ENCODE measurements at regions not wholly inside any gene's neighbourhood (a gene's known extent, or its start where the extent isn't known, plus 50 kb on each side); places are given as distances from the start of the nearest gene placed in this dataset.
A peak's percentile ranks its signal among the peaks of the same experiment; 100 is the strongest.

- Mint-ChIP-seq H3K27ac (no peak overlapping the region), H3K4me3 (no peak overlapping the region), H3K4me1 (no peaks in the 10 kb centered on the region), H3K36me3 (no peaks in the 10 kb centered on the region), H3K27me3 (no peaks in the 10 kb centered on the region), H3K9me3 (no peaks in the 10 kb centered on the region)
- DNase-seq: no peak
- CTCF ChIA-PET: no interaction called here
Measured at GRCh38 chr16:27703545-27703944, 153.6 kb downstream of the KATNIP start.

GRCh38 chr16:27704252-27704651 lies 154.3 kb downstream of the KATNIP start:
- Mint-ChIP-seq H3K4me1 (no peaks in the 10 kb centered on the region), H3K27me3 (no peaks in the 10 kb centered on the region), H3K9me3 (no peaks in the 10 kb centered on the region), H3K27ac (no peak overlapping the region), H3K36me3 (no peaks in the 10 kb centered on the region), H3K4me3 (no peak overlapping the region)
- no peak for DNase-seq
- CTCF ChIA-PET: no interaction called here

GRCh38 chr16:27706156-27706865 lies 156.4 kb downstream of the KATNIP start:
- CTCF ChIA-PET: no interaction called here
- Mint-ChIP-seq H3K4me3 (no peak overlapping the region), H3K4me1 (no peaks in the 10 kb centered on the region), H3K27ac (no peak overlapping the region), H3K36me3 (no peaks in the 10 kb centered on the region), H3K9me3 (no peaks in the 10 kb centered on the region), H3K27me3 (no peaks in the 10 kb centered on the region)
- DNase-seq: no peak

- no peaks in the 10 kb centered on the region for H3K36me3 Mint-ChIP-seq
- no peaks in the 10 kb centered on the region for H3K9me3 Mint-ChIP-seq
- no peak overlapping the region for H3K4me3 Mint-ChIP-seq
- CTCF ChIA-PET: no interaction called here
- no peak for DNase-seq
- H3K27ac Mint-ChIP-seq: no peak overlapping the region
- no peaks in the 10 kb centered on the region for H3K4me1 Mint-ChIP-seq
- H3K27me3 Mint-ChIP-seq: no peaks in the 10 kb centered on the region
Measured at GRCh38 chr16:27706866-27707685, 157.1 kb downstream of the KATNIP start.

GRCh38 chr16:27708651-27709050 lies 158.7 kb downstream of the KATNIP start:
- Mint-ChIP-seq H3K27me3 (no peaks in the 10 kb centered on the region), H3K36me3 (no peaks in the 10 kb centered on the region), H3K4me3 (no peak overlapping the region), H3K27ac (no peak overlapping the region), H3K9me3 (no peaks in the 10 kb centered on the region), H3K4me1 (no peaks in the 10 kb centered on the region)
- CTCF ChIA-PET: no interaction called here
- no peak for DNase-seq

- H3K36me3 Mint-ChIP-seq: no peaks in the 10 kb centered on the region
- CTCF ChIA-PET: no interaction called here
- H3K4me3 Mint-ChIP-seq: no peak overlapping the region
- H3K4me1 Mint-ChIP-seq: no peaks in the 10 kb centered on the region
- no peak for DNase-seq
- no peak overlapping the region for H3K27ac Mint-ChIP-seq
- no peaks in the 10 kb centered on the region for H3K9me3 Mint-ChIP-seq
- H3K27me3 Mint-ChIP-seq: no peaks in the 10 kb centered on the region
Measured at GRCh38 chr16:27712251-27712711, 162.3 kb downstream of the KATNIP start.

- Mint-ChIP-seq H3K27ac (no peak overlapping the region), H3K27me3 (no peaks in the 10 kb centered on the region), H3K4me1 (peaks cover 9% of the 10 kb centered on the region), H3K36me3 (no peaks in the 10 kb centered on the region), H3K4me3 (no peak overlapping the region), H3K9me3 (no peaks in the 10 kb centered on the region)
- CTCF ChIA-PET: no interaction called here
- DNase-seq: no peak
Measured at GRCh38 chr16:27717726-27718125, 167.8 kb downstream of the KATNIP start.

GRCh38 chr16:27718201-27719105 lies 168.5 kb downstream of the KATNIP start:
- Mint-ChIP-seq H3K9me3 (no peaks in the 10 kb centered on the region), H3K27ac (no peak overlapping the region), H3K27me3 (no peaks in the 10 kb centered on the region), H3K4me3 (no peak overlapping the region), H3K36me3 (no peaks in the 10 kb centered on the region), H3K4me1 (peaks cover 10% of the 10 kb centered on the region)
- CTCF ChIA-PET: no interaction called here
- no peak for DNase-seq

GRCh38 chr16:27719106-27719445 lies 169.1 kb downstream of the KATNIP start:
- Mint-ChIP-seq H3K27ac (no peak overlapping the region), H3K9me3 (no peaks in the 10 kb centered on the region), H3K4me1 (peaks cover 10% of the 10 kb centered on the region), H3K36me3 (no peaks in the 10 kb centered on the region), H3K4me3 (no peak overlapping the region), H3K27me3 (no peaks in the 10 kb centered on the region)
- CTCF ChIA-PET: no interaction called here
- DNase-seq: no peak

GRCh38 chr16:27720731-27721530 lies 171.0 kb downstream of the KATNIP start:
- no peak for DNase-seq
- no peak overlapping the region for H3K4me3 Mint-ChIP-seq
- CTCF ChIA-PET: interaction anchor here (1.2 kb wide), 1 partner anchor 8 kb away, joined by 3 read pairs; no protein-coding TSS in a partner anchor
- no peak overlapping the region for H3K27ac Mint-ChIP-seq
- H3K27me3 Mint-ChIP-seq: no peaks in the 10 kb centered on the region
- H3K9me3 Mint-ChIP-seq: no peaks in the 10 kb centered on the region
- no peaks in the 10 kb centered on the region for H3K36me3 Mint-ChIP-seq
- peaks cover 10% of the 10 kb centered on the region for H3K4me1 Mint-ChIP-seq

- no peaks in the 10 kb centered on the region for H3K36me3 Mint-ChIP-seq
- CTCF ChIA-PET: no interaction called here
- no peak for DNase-seq
- H3K4me1 Mint-ChIP-seq: peaks cover 10% of the 10 kb centered on the region
- H3K9me3 Mint-ChIP-seq: no peaks in the 10 kb centered on the region
- no peak overlapping the region for H3K4me3 Mint-ChIP-seq
- no peaks in the 10 kb centered on the region for H3K27me3 Mint-ChIP-seq
- H3K27ac Mint-ChIP-seq: peak overlapping the region; percentile 56
Measured at GRCh38 chr16:27721531-27722181, 171.7 kb downstream of the KATNIP start.

- no peak for DNase-seq
- CTCF ChIA-PET: no interaction called here
- Mint-ChIP-seq H3K36me3 (no peaks in the 10 kb centered on the region), H3K4me1 (peaks cover 10% of the 10 kb centered on the region), H3K27me3 (no peaks in the 10 kb centered on the region), H3K27ac (peak overlapping the region; percentile 56), H3K9me3 (no peaks in the 10 kb centered on the region), H3K4me3 (no peak overlapping the region)
Measured at GRCh38 chr16:27722207-27722606, 172.3 kb downstream of the KATNIP start.

GRCh38 chr16:27722892-27723450 lies 173.0 kb downstream of the KATNIP start:
- no peak for DNase-seq
- H3K27ac Mint-ChIP-seq: no peak overlapping the region
- no peaks in the 10 kb centered on the region for H3K9me3 Mint-ChIP-seq
- no peaks in the 10 kb centered on the region for H3K36me3 Mint-ChIP-seq
- H3K4me1 Mint-ChIP-seq: peaks cover 10% of the 10 kb centered on the region
- H3K27me3 Mint-ChIP-seq: no peaks in the 10 kb centered on the region
- no peak overlapping the region for H3K4me3 Mint-ChIP-seq
- CTCF ChIA-PET: interaction anchor here (1.0 kb wide), 1 partner anchor 21 kb away, joined by 3 read pairs; no protein-coding TSS in a partner anchor

All from activated naive CD4-positive, alpha-beta T cell treated with anti-CD3 and anti-CD28 coated beads, Interleukin-2, amount 10 ng/mL, durations not matched to agents 7 days and 5 days (primary cell).